ENCODE measurements at regions not wholly inside any gene's neighbourhood (a gene's known extent, or its start where the extent isn't known, plus 50 kb on each side); places are given as distances from the start of the nearest gene placed in this dataset.
"Not testable (repeated sequence)": the region's sequence is repeated elsewhere in the genome, so short reads cannot be mapped to it uniquely, and the experiment has no call there.

DNA sequence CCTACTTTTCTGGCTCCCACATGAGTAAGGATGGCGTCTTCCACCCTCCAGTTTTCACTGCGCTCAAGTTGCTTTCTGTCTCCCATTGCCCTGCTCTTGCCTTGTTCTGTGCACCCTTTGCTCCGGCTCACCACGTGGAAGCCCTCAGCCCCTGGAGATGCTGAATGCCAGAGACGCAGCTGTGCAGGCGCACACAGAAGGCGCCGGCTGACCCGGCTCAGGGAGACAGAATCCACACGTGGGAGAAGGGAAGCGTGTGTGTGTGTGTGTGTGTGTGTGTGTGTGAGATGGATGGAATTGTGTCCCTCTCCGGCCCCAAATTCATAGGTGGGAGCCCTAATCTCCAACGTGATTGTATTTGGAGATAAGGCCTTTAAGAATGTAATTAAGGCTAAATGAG, 118.2 kb upstream of the ERRFI1 start:
- no peak for DNase-seq (ENCODE audit: low spot score)

DNA sequence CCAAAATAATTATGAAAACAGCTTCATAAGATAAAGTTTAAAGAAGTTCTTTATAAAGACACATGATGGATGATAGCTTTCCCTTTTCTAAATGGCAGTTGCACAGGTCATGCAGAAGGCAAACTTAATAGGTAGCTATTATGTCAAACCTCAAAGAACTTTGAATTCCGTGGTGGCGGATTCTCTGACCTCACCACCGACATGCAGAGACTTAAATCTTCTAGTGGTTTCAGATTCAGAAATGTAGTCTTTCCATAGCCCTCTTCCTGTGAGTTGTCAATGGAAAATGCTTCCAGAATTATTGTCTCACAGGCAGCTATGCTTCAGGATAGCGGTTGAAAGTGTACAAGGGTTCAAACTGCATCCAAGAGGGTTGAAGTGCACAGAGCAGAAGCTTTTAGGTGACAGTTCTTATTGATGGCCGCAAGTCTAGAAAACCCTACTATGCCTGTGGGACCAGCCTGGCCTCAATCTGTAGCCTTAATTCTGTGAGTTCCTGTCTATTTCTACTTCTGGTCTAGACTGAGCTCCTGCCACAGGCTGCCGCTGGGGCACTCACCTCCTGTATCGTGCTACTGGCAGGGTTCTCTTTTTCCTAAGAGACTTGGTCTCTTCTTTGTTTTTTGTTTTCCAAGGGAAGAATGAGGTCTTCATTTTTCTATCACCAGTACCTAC, 117.0 kb upstream of the ERRFI1 start:
- no peak for DNase-seq (ENCODE audit: low spot score)

DNA sequence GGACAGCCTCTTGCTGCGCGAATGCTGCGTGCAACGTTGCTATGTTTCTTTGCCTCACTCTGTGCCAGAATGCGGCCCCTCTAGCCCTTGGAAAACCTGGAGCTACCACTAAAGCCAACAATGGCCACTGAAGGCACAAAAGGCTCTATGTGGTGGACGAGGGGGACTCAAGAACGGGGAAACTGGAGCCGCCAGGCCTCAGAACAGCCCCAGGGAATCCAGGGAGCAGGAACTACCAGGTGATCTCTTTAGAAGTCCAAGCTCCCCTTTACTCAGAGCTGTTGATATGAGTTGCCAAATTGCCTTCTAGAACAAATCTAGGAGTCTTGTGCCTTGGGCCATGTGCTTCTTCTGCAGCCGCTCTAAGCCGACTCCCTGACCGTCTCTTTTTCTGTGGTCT, 113.8 kb upstream of the ERRFI1 start:
- no peak for DNase-seq (ENCODE audit: low spot score)

DNA sequence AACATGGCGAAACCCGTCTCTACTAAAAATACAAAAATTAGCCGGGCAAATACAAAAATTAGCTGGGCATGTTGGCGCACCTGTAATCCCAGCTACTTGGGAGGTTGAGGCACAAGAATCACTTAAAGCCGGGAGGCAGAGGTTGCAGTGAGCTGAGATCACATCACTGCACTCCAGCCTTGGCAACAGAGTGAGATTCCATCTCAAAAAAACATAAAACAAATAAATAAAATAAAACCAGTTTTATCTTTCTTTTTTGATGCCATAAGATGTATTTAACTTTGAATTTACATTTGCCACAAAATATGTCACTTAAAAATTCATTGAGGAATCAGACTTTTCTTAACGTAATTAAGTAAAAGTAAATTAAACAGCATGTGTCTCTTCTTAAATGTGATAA, 113.3 kb upstream of the ERRFI1 start:
- DNase-seq (ENCODE audit: low spot score): no peak

DNA sequence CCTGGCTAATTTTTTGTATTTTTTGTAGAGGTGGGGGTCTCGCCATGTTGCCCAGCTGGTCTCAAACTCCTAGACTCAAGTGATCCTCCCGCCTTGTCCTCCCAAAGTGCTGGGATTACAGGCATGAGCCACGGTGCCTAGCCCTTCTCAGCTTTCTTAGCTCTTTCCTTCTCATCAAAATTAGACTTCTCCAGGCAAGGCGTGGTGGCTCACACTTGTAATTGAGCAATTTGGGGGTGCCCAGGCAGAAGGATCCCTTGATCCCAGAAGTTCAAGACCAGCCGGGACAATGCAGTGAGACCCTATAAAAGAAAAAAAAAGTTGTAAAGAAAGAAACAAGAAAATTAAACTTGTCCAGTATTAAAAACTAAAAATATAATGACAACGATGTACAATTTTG, 112.6 kb upstream of the ERRFI1 start:
- no peak for DNase-seq (ENCODE audit: low spot score)

DNA sequence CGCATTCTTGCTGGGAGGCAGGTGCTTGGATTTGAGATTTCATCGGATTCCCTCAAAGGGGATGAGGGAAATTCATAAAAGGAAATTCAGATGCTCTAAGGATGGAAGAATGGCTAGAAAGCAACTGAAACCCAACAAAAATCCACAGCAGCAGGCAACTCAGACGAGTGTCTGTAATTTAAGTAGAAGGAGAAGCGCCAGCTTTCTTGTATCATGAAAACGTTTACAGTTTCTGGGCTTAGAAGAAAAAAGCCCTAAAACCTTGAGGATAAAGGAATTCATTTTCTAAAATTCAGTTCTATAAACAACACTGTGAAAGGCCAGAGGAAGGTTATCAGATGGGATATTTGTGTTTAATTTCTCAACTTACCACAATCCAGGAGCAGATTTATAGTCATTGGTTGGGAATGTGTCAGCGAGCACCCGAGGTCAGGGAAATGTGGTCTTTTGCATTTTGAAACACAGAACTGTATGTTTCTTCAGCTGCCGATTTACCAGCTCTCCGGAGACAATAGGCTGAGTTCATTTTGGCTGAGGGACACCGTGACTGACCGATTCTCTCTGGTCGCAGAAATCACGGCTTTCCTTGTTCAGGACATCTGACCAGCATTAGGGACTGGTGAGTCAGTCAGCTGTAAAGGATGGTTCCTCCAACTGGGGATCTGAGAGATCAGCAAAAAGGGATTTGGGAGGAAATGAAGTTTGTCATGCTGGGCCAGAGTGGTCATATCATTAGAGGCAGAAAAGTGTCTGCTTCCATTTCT, 111.6 kb upstream of the ERRFI1 start:
- DNase-seq (ENCODE audit: low spot score): no peak

DNA sequence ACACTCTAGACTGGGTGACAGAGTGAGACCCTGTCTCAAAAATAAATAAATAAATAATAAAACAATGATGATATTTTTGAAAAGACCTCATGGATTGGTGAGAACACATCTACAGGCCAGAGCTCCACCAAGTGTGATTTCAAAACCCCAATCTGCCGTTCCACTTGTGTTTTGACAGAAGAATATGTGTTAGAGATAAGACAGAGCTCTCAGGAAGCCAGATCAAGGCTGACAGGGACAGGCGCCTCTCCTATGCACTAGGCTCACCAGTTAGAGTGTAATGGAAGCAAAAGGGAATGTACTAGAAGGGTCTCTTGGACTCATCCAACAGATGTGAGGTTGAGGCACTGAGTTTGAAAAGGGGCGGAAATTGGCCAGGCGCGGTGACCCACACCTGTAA, 110.7 kb upstream of the ERRFI1 start:
- DNase-seq (ENCODE audit: low spot score): no peak

DNA sequence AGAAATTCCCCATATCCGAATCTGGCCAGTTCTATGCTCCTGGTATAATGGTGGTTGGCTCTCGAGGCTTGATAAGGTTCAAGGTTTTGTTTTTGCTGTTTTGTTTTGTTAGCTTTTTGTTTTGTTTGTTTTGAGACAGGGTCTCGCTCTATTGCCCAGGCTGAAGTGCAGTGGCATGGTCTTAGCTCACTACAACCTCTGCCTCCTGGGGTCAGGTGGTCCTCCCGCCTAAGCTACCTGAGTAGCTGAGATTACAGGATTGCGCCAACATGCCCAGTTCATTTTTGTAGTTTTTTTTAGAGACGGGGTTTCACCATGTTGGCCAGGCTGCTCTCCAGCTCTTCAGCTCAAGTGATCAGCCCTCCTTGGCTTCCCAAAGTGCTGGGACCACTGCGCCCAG, 109.1 kb upstream of the ERRFI1 start:
- DNase-seq (ENCODE audit: low spot score): no peak

DNA sequence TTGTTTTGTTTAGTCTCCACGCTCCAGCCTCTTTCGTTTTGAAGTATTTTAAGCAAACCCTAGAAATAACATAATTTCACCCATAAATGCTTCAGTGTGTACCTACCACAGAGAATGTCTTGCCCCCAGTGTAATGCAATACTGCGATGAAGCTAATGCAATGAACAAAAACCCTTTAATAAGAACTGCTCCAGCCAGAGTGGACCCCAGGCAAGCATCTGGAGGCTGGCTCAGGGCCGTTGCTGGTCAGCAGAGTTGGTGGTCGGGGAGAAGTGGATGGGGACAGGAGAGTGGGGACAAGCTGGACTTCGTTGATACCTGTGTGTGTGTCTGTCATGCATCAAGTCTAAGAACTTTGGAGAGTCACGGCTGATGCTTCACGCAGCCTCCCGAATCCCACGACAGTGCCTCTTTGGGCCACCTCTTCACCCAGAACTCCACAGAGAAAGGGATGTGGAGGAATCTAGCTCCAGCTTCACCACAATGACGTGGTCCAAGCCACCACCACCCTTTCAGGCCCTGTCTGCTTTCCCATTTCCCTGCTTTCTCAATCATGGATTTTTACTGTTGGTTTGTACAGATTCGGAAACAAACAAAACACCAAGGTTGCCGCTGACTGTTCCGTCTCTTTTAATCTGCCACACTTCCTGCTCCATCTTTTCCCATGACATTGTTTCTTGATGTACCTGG, 108.6 kb upstream of the ERRFI1 start:
- DNase-seq (ENCODE audit: low spot score): no peak

DNA sequence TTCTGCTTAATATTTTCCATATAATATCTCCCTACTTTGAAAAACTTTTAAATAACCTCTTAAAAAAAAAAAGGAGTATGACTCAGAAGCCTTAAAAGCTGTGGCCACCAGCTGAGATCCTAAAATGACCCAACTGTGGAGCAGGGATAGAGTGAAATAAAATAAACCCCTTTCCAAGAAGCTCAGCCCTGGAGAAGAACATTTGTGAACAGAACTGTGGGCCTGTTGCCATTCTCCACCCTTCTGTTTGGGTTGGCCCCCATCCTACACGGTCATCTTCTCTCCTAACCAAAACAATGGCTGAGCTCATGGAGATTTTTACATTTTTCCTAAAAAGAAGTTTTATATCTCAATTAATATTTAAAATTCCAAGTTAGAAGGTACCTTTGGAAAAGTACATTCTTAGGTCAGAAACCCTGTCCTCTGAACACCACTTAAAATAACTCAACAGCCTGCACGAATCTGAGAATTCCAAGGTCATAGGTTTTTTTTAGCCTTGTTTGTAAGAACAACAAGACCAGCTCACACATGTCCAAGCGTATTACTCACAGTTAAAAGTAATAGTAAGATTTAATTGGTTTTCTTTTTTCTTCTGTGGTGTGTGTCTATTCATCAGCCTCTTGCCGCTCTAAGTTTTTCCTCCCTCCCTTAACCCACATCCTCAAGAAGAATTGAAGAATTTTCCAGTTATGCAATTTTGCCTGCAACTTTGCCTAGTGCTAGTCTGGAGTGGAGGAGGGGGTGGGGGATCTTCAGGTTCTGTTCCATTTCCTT, 107.7 kb upstream of the ERRFI1 start:
- DNase-seq (ENCODE audit: low spot score): no peak

DNA sequence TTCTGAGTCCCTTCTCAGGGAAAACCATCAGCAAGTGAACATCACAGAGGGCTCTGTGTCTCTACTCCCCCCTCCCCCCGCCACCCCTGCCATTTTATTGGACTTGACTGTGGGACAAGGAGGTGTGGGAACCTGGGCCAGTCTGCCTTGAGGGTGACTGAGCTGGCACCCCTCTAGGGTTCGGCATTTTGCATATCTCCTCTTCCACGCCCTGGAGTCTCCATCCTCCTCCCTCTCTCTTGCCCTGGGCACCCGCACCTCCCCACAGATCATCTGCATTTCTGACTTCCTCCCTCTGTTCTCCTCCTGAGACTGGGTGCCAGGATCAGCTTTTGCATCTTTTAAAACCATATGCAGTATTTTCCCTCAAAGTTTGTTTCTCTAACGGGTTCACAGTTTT, 107.1 kb upstream of the ERRFI1 start:
- DNase-seq (ENCODE audit: low spot score): no peak

DNA sequence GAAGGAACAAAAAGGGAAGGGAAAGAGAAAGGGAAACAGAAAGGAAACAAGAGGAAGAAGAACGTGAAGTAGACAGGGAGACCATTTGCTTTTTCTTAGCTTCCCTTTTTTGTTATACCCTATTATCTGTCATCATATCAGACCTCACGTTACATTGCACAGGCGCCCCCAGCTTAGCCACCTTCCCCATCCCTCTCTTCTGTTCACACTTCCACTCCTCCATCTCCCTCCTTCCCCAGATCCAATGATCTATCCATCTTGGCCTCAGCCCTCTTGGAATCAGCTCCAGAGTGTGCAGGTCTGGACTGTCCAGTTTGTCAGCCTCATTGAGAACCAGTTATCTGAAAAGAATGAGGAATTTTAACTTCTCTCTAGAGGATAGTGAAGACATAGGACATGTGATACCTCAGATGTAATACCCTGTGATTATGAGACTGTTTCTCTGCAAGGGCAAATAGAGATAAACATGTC, 101.1 kb upstream of the ERRFI1 start:
- DNase-seq (ENCODE audit: low spot score): no peak

DNA sequence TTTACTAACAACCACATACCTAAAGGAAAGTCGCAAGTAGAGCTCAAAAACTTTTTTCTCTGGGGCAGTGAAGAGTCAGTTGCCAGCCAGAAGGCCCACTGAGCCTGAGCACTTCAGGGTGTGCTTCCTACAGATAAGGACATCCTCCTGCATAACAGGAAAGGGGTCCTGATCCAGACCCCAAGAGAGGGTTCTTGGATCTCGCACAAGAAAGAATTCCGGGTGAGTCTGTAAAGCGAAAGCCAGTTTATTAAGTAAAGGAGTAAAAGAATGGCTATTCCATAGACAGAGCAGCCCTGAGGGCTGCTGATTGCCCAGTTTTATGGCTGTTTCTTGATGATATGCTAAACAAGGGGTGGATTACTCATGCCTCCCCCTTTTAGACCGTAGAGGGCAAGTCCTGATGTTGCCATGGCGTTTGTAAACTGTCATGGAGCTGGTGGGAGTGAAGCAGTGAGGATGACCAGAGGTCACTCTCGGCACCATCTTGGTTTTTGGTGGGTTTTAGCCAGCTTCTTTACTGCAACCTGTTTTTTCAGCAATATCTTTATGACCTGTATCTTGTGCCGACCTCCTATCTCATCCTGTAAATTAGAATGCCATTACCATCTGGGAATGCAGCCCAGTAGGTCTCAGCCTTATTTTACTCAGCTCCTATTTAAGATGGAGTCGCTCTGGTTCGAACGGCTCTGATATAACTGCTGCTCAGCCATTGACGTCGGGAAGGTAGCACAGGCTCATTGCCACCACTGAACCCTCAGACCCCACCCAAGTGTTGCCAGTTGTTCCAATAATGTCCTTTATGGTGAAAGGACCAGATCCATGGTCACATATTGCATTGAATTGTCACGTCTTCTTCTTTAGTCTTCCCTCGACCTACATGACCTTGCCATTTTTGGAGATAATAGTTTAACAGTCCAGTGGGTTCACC, 96.6 kb upstream of the ERRFI1 start:
- no peak for DNase-seq (ENCODE audit: low spot score)

DNA sequence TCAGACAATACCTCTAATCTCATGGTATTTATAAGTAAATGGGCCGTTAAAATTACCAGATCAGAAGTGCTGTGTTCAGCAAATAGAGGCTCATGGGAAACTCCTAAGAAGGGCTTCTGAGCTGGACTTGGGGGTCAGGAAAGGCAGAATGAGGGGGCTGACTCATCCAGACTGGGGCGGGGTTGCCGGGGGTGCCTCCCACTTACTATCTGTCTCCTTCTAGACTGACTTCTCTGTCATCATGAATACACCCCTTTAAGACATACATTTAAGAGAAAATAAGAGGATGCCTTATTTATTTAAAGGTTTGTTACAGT, 96.0 kb upstream of the ERRFI1 start:
- DNase-seq (ENCODE audit: low spot score): no peak

DNA sequence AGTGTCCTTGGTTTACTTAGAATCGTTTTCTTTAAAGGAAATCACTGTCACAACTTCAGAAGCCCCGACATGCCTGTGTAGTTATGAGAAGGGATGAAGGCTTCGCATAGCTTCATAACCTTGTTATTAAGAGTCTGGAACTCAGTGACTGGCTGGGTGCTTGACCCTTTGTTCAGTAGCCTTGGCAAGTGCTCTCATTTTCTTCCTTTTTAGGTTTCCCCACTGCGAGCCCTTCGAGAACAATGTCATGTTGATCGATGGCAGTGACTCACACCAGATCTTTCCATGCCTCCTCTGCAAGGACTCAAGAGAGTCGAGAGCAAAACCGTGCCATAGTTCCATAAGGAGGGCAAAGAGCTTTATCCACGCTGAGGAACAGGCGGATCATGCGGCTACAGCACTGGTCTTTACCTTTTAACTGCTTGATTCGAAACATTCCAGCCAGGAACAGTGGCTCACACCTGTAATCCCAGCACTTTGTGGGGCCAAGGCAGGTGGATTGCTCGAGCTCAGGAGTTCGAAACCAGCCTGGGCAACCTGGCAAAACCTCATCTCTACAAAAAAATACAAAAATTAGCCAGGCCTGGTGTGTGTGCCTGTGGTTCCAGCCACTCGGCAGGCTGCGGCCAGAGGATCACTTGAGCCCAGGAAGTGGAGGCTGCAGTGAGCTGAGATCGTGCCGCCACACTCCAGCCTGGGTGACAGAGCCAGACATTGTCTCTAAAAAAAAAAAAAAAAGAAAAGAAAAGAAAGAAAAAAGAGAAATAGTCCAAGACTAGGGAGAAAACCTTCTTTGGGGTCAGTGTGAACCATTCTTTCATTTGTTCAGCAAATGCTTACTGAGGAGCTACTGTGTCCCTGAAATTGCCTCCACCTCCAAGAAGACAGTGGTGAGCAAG, 95.4 kb upstream of the ERRFI1 start:
- DNase-seq (ENCODE audit: low spot score): no peak

DNA sequence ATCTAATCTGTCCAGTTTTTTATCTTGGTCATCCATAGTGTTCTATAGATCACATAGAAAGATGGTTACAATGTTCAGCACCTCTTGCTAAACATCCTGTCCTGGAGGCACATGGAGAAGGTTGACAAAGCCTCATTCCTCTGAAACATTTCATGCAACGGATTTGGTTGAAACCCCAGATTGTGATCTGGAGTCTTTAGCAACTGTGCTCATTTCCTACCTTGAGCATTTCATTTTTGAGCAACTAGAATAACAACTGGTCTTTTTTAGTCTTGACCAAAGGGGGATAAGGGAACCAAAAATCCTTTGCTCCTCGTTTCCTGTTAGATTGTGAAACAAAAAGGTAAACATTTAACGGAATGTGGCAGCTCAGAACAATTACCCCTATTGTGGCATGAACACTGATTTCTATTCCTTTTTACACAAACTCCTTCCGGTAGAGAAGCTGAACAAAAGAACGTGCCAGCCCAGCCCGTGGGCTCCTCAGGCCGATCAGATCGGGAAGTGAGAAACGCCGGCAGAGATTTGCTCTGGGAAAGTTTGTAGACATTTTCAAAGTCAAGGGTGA, 94.7 kb upstream of the ERRFI1 start:
- DNase-seq (ENCODE audit: low spot score): no peak

DNA sequence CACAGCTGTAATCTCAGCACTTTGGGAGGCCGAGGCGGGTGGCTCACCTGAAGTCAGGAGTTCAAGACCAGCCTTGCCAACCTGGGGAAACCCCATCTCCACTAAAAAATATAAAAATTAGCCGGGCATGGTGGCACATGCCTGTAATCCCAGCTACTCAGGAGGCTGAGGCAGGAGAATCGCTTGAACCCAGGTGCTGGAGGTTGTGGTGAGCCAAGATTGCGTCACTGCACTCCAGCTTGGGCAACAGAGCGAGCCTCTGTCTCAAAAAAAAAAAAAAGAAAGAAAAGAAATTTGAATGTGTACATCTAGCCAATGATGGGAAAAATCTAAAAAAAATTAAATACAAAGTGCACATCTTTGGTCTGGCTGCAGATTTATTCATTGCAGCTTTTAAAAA, 92.6 kb upstream of the ERRFI1 start:
- not testable (repeated sequence) for DNase-seq (ENCODE audit: low spot score)

DNA sequence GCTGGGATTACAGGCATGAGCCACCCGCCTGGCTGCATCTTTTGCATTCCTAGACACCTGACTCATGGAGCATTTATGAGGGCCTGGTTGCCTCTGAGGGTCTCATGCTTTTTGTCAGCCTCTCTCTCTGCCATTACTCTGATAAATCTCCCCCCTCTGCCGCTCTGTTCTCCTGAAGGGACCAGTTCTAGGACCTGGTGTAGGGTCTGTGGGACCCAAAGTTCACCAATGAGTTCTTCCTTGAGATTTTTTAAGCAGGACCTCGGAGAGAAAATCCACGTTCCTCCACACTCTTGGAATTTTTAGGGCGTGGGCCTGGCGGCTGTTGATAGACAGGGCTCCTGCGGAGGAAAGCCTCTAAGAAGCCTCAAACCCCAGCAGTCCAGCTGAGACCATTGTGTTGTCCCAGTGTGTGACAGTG, 91.9 kb upstream of the ERRFI1 start:
- no peak for DNase-seq (ENCODE audit: low spot score)

DNA sequence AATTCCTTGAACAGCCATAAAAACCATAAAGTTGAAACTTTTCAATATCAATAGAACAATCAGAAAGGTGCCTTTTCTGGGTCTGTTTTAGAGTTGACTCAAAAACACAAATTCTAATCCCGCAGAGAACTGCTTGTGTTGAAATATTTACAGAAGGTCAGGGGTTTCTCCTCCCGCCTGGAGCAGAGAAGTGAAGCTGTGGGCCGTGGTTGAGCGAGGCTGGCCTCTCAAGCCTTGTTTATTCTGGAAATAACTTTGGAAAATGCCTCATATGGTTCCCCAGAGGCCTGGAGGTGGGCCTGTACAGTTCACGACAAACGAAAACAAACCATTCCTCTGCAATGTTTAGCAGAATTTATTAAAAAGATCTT, 90.8 kb upstream of the ERRFI1 start:
- DNase-seq (ENCODE audit: low spot score): no peak

DNA sequence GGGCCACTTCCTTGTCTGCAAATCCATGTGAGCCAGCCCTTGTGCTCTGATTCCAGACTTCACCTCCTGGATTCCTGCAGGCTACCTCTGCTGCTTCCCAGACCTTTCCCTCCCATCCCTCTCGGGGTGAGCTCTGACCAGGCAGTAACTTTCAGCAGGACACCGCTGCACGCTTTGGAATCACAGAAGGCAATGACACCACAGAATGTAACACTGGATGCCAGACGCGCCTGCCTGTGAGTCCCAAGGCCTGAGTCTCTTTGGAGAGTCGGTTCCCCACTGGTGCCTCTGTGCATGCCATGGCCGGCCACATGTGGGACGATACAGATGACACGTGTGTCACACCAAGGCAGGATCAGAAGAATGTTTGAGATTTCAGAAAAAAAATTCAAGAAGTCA, 89.7 kb upstream of the ERRFI1 start:
- DNase-seq (ENCODE audit: low spot score): no peak
